TTC549 (cell line): ENCODE measurements at regions not wholly inside any gene's neighbourhood (a gene's known extent, or its start where the extent isn't known, plus 50 kb on each side); places are given as distances from the start of the nearest gene placed in this dataset.

ENCODE experiments used
- FAIRE-seq: peaks from 2 replicates; lab custom pipeline; 2012; peaks lifted over from hg19 to GRCh38; lab: Jason Lieb, UNC

DNA sequence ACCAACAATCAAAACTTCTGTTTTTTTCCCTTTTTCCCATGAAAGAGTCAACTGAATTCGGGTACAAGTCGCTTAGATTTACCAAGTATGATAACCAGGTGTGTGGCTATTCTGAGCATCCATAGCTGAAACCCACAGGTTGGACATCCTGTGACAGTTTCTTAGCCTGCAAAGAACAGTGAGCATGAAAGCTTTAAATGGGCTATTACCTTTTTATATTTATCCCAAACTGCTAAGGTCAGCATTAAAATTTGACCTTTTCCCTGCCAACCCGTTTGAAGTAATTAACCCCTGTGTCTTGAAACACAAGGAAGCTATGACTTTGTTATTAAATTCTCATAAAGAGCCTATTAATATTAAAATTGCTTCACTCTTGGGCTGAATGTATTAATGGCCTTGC, 1065.0 kb upstream of the RBFOX1 start:
- FAIRE-seq: no peak

DNA sequence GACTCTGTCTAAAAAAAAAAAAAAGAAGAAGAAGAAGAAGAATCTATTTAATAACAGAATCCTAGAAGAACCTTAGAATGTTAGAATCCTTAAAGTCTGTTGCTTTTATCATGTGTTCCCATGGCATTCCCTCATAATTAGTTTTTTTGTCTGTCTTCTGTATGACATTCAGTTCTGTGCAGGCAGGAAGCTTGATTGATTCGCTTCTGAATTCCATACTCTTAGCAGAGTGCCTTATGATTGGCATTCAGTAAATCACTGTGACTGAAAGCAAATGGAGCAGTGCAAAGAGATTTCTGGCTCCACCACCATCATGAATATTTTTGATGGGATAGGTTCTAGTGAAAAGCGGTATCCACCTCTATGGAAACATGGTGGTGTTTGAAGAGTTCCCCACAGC, 1065.9 kb upstream of the RBFOX1 start:
- FAIRE-seq: no peak

- FAIRE-seq: no peak
Observed at GRCh38 chr16:6265968-6266367, 1066.7 kb upstream of the RBFOX1 start.

GRCh38 chr16:6258056-6258455, 1074.6 kb upstream of the RBFOX1 start:
- no peak for FAIRE-seq

DNA sequence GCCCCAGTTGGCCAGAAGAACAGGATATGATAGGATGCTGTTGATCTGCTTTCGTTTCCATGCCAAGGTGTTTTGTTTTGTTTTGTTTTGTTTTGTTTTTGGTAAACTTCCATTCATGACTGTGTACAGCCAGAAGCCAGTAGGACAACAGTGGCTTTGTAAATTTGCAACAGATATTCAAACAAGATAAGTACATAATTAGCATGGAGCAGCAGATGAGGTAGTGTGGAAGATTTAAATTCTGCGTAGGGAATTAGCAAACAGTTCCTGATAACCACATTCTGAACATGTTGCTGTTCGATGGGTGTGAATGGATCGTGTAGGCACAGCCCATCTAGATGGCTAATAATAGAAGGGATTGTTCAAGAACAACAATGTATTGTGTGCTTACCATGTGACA, 1080.1 kb upstream of the RBFOX1 start:
- no peak for FAIRE-seq

GRCh38 chr16:6250511-6250910, 1082.1 kb upstream of the RBFOX1 start:
- FAIRE-seq: no peak

DNA sequence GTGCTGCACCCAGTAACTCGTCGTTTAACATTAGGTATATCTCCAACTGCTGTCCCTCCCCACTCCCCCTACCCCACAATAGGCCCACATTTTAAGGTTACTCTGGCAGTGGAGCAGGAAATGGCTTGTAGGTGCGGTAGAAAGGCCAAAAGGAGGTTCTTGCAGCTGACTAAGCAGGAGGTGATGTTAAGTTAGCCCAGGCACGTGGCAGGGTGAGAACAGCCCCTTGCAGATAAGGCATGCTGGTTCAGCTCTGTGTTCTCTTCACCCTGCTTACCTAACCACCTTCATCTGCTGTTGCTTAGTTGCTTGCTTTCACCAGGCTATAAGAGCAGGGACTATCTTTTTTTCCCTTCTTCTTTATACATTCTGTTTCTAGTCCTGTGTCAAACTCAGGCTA, 1082.8 kb upstream of the RBFOX1 start:
- no peak for FAIRE-seq

DNA sequence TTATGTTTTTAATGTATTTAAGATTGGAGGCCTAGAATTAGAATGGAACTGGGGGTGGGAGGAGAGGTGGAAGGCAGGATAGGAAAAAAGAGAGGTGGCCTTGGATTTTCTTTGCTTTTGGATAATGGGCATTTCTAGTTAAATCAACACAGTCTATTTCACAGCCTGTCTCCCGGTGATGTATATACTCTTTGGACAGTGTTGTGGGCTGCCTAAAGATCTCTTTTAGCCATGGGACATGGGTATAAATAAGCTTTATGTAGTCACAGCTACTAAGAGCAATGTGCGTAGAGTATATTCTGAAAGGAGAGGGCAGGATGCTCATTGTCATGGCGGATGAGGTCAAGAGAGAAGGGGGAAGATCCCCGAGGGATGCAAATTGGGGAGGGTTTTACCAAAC, 1084.4 kb upstream of the RBFOX1 start:
- no peak for FAIRE-seq

DNA sequence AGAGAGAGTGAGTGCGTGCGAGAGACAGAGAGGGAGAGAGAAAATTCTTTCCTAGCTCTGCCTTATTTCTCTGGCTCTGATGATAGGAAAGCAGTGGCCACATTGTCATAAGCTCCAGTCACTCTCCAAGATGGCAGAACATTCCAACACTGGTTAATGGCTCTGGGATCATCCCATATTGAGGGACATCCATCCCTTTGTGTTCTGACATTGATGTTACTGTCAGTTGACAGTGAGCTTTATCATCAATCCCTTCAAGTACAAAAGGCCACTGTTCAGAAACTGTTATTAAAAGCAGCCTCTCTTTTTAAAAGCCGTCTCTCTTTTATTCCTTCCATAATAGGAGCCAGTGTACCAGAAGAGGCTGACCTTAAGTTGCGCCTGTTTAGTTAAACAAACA, 1084.9 kb upstream of the RBFOX1 start:
- FAIRE-seq: no peak

DNA sequence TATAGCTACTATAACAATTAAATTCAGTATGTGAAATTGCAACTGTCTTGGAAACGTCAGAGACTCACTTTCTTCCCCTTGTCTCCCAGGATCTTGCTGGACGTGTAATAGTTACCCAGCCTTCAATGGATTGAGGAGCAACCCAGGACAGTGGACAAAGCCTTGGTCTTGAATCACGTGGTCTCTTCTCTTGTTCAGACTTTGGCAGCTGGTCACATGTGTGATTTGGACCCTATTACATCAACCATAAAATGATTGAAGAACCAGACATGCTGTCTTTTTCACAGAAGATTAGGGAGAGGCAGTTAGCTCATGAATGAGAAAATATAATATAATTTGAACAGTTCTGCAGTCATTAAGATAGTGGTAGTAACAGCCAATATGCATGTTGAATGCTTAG, 1085.5 kb upstream of the RBFOX1 start:
- no peak for FAIRE-seq

GRCh38 chr16:6246266-6246665, 1086.4 kb upstream of the RBFOX1 start:
- no peak for FAIRE-seq

GRCh38 chr16:6232056-6232455, 1100.6 kb upstream of the RBFOX1 start:
- FAIRE-seq: no peak

GRCh38 chr16:6231398-6231797, 1101.2 kb upstream of the RBFOX1 start:
- FAIRE-seq: no peak

- no peak for FAIRE-seq
Observed at GRCh38 chr16:6229186-6229585, 1103.5 kb upstream of the RBFOX1 start.

GRCh38 chr16:6218855-6219254, 1113.8 kb upstream of the RBFOX1 start:
- no peak for FAIRE-seq

DNA sequence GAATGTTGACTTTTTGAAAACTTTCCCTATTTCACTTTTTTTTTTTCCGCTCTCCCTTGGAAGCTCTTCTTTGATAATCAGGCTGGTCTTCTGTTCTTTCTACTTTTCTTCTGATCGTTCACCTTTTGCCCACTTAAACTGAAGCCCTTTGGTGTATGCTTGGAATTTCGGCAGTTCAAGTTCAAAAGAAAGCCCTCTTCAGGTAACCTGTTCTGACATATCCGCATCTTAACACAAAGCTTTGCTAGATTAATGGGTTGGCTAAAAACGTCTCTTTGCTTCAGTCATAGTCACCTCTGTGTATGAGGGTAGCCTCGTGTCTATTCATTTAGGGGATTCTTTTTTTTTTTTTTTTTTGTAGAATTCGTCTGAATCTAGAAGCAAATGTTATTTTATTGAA, 1115.8 kb upstream of the RBFOX1 start:
- no peak for FAIRE-seq

- FAIRE-seq: no peak
Observed at GRCh38 chr16:6211644-6212043, 1114.0 kb upstream of the EEF2KMT start.

DNA sequence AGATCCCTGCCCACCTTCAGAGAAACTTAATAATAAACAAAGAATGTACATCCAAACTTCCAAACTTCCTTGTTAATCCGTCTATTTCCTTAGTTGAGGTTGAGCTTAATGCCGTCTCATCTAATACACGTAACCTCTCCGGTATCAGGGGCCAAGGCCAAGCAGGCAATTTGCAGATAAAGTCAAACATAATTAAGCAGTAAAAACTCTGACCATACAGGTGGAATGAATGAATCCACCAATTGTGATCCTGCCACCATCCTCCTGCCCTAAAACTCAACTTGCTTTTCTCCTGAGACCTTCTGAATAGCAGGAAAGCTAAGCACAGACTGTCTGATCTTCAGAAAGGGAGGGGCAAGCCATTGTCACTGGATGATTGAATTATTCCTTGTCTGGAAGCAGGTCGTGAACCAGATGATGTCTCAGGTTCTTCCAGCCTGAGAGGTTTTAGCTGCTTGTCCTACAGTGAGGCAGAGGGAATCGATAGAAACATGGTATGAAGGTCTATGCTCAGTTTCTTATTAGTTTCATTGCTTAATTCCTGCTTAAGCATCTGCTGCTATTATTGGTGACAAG, 1111.8 kb upstream of the EEF2KMT start:
- FAIRE-seq: no peak

- no peak for FAIRE-seq
Observed at GRCh38 chr16:6207580-6207979, 1110.0 kb upstream of the EEF2KMT start.

GRCh38 chr16:6207124-6207523, 1109.5 kb upstream of the EEF2KMT start:
- no peak for FAIRE-seq

DNA sequence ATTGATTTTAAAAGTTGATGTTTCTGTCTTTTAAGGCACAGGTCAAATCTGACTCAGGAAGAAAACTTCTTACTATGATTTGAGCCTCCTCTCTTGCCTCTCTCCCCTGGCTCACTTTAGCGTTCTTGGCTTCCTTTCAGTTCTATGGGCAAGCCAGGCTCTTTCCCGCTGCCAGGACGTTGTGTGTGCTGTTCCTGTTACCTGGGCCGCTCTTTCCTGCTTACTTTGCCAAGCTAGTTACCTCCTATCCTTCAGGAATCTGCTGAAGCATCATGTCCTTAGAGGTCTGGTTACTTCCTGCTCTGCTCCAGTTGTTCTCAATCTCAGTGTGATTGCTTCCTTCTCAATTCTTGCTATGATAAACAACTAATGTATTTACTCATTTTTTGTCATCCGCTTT, 1108.5 kb upstream of the EEF2KMT start:
- FAIRE-seq: no peak

DNA sequence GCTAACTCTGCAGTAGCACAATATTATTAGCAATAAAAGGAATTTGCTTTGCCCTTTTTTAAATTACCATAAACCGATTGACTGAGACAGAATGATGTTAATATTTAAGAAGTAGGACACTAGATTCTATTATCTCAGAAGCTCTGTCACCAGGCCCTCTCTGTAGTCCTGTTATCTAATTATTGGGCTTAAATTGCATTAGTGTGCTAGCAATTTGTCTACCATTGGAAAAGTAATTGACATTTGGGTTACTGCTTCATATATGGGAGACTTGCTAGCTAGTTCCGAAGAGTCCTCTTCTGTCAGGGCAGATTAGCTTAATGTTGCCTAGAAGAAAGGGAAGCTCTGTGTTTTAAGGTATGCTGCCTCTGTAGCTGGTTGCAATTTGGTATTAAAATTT, 1107.3 kb upstream of the EEF2KMT start:
- FAIRE-seq: no peak

DNA sequence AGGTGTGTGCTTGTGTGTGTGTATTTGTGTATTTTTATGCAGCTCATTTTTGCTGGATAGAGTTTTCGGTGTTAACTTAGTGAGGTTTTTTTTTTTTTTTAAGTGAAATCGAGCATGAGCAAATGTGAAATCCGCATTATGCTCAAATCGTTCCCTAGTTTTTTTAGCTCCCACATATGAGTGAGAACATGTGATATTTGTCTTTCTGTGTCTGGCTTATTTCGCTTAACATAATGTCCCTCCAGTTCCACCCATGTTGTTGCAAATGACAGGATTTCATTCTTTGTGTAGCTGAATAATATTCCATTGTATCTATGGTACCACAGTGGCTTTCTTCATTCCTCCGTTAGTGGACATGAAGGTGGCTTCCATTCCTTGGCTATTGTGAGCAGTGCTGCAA, 1103.3 kb upstream of the EEF2KMT start:
- FAIRE-seq: no peak

- FAIRE-seq: no peak
Observed at GRCh38 chr16:6200271-6200670, 1102.7 kb upstream of the EEF2KMT start.

DNA sequence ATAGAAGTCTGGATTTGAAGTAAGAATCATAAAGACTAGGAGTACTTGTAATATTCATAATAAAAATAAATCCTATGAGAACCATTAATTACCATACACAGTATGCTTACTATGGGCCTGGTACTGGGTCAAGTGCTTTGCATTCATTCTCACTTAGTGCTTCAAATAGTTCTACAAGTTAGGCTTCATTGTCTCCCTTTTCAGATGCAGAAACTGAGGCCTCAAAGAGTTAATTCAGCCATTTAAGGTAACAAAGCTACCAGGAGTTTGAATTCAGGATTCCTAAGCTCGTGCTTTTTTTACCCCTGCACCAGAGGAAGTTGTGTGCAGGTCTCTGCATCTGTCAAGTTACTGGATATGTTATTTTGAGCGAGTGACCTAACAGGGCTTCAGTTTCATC, 1098.4 kb upstream of the EEF2KMT start:
- no peak for FAIRE-seq
